Bone marrow (tissue), 2 donors: ENCODE measurements at regions not wholly inside any gene's neighbourhood (a gene's known extent, or its start where the extent isn't known, plus 50 kb on each side); places are given as distances from the start of the nearest gene placed in this dataset.

Experiments
- DNase-seq, 2 donors: peaks; one replicate each; lab custom pipeline; 2025; lab: John Stamatoyannopoulos, UW

DNA sequence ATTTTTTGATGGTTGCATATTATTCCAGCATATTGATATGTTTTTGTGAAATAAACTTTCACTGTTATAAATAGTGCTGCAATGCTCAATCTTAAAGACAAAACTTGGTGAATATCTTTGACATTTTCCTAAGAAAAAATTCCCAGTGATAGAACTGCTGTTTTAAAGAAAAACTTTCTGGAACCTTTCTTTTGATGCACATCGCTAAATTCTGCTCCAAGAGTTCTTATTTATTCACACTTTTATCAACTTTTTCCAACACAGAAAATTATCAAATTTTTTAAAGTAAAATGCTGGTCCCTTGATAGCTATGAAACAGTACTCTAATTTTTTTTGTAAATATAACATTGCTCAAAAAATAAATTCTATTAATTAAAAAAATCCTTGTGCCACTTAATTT lies 196.6 kb downstream of the HS3ST3A1 start:
- DNase-seq, result no peak

DNA sequence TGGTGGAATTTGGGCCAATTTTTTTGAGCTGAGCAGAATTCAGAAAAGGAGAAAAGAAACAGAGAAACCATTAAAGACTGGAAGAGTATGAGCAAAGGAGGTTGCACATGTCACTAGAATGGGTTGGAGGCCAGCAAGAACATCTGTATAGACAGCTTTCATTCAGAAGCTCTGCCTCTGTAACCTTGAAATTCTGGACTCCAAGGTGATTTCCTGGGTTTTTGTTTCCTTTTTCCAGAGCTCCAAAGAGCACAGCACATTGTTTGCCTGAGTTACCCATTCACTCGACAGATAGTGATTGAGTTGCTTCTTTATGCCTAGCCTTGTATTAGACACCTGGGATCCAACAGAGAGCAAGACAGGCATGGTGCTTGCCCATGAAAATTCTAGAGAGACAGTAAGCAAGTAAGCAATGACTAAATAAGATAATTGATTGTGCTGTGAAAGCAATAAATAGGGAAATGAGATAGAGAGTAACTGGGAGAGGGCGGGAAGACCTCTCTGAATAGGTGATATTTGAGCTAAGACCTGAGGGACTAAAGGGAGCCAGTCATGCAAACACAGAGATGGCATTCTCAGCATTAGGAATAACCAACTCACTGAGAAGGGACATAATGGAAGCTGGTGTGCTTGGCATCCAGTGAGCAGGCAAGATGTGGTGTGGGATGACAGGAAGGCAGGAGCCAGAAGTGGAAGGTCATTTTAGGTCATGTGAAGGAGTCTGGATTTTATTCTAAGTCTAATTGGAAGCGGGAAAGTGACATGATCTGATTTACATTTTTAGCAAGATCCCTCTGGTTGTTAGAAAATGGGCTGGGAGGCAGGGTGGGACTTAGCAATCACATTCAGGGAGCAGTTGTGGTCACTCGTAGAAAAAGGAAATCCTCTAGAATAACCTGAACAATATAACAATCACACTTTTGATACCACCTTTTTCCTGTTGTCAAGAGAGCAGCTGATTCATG lies 197.5 kb downstream of the HS3ST3A1 start:
- no peak for DNase-seq

DNA sequence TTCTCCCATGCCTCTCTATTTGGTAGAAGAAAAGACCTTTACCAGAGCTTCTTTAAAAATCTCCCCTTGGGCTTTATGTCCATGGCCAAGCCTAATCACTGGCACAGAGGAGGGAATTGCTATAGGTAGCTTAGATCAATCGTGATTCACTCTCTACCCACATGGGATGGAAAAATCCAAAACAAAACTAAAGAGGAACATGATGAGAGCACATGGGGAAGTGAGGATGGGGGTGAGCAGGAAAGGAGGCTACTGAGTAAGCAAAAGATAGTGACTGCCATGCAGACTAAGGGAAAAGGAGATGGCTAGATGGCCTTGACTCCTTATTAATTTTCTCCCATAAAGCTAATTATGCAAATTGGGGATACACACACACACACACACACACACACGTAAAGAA lies 201.2 kb downstream of the HS3ST3A1 start:
- DNase-seq, result no peak

DNA sequence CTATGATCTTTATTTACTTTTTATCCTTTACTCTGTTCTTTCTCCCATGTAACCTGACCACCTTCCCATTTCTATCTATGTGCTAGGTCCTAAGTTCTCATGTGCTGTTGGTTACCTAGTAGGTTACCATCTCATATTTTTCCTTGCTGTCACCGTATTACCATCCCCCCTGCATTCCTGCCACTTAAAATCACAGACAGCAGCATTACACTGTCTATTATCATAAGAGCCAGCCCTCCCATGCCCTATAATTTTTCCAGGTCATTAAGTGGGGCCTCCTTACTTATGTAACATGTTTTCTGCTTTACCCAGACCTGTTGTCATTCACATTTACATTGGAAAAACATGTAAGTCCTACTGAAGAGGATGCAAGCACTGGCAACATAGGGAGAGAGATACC lies 202.9 kb downstream of the HS3ST3A1 start:
- no peak for DNase-seq

DNA sequence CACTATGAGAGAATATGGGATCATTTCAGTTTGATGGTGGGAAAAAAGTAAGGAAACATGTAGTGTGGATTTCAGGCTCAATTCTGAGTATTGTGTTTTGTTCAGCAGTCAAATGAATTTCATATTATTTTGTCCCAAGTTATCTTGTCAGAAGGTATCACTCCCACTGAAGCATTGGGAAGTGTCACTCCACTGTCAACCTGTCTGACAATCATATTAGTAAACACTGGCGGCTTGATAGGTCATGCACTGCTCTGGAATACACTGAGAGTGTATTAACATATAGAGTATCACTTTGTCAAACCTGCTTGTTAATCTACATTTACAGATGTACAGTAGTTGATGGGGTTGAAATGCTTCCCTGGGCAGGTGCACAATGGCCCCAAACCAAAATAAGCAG lies 203.6 kb downstream of the HS3ST3A1 start:
- DNase-seq, result no peak

DNA sequence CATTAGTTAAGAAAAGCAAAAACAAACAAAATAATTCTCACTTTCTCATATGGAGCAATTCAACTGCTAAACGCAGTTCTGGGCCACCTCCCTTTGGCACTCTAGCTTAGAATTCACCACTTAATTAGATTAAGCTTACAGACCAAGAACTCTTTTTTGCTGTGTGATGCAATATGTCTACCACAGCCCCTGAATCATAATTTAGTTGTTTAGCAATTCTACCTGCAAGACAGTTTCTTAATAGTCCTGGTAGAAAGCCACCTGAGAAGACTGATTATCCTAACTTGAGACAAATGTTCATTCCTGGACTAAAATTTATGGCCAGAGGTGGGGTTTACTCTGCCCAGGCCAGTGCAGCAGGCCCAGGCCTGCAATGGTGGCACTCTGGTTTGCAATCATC lies 205.9 kb downstream of the HS3ST3A1 start:
- DNase-seq, result no peak

DNA sequence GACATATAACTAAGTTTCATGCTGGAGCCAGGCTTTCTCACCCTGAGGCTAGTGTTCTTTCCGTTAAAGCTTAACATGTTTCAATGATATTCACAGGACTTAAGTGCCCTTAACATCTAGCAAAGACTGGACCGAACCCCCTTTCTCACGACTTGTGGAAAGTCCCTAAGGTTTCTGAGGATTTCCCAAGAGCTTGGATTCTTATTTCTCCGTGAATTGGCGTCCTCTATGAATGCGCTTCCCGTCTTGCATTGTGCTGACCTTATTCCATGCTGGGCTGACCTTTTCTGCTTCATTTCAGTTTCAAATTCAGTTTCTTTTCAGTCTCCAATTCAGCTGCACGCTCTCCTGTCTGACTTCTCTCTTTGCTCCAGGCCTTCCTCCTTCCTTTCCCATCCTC lies 206.4 kb downstream of the HS3ST3A1 start:
- DNase-seq, result no peak

DNA sequence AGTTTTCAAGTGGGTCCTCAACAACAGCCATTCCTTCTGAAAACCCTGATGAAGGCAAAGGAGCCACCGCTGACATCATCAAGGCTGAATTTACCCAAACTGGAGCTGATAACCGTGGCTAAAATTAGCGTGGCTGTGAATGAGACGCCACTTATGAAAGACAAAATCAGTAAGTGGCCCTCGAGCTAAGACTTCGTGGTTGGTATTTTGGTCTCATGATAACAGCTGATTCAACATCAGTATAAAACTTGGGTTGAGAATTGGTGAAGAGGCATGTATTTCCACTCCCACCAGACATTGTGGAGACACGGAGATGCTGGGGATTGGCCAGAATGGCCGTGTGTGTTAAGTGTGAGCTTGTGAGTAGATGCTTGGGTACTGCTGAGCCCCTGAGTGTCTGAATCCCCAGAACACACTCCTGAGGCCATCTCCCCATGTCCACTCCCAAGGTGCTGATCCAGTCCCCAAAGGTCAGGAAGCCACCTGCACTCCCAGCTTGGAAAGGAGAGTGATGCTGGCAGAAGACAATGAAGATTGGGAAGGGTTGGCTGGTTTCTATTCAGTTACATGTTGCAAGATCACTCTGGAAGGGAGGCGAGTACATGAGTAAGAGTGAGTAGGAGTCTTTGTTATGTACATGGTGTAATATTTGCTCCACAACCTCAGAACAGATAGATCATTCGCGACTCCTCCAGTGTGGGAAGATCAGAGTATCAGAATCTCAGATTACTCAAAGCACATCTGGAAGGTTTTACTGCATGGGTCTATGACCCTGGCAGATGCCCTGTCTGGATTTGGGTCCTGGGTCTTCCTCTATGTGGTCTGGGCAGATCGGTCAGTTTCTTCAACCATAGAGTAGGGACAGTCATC lies 207.7 kb downstream of the HS3ST3A1 start:
- DNase-seq, result no peak

DNA sequence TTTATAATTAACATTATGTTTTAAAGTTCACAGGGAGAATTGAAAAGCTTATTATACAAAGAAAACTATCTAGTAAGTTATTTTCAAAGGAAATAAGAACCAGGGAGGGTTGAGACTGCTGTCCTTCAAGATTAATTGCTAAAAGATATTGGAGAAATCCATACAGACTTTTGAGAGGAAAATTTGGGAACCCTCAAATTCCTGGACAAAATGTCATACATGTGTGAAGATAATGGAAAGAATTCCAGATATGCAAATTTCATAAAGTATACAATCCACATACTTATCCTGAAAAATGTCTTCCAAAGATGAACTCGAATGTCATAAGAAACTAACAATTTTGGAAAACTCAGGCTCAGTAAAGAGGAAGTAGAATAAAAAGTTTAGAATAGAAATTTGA lies 213.8 kb downstream of the HS3ST3A1 start:
- no peak for DNase-seq

DNA sequence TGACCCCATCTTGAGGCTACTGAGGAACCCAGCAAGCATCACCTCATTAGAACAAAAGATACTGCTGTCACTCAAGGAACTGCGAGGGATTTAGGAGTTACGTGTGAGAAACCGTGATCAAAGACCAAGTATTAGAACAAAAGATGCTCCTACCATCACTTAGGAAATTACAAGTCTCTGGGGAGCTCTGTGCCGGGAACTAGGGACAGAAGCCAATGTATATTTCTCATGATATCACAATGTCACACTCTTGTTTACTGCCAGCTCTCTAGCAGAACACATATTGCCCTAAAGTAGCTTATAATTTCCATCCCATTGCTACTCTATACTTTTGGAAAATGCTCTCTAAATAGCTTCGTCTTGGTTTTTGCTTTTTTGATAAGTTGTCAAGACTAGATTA lies 214.5 kb downstream of the HS3ST3A1 start:
- no peak for DNase-seq

DNA sequence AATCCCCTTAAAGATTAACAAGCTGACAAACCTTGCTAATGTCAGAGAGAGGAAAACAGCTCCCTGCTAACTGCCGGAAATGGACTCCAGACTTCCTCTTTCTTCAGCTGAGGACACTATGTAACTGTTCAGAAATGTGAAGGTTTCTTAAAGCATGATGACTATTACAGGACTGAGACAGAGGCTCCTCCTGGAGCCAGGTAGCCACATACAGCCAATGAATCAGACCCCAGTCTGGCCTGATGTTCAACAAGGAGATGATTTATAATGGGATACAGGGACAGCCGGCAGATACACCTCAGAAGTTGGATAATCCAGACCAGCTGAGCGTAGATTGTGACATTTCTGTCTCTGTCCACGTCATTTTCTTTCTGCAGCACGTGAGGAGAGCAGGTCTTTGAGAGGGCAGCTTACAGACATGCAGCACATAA lies 216.2 kb downstream of the HS3ST3A1 start:
- peak in 1 of 2 donors; percentile 72 for DNase-seq

DNA sequence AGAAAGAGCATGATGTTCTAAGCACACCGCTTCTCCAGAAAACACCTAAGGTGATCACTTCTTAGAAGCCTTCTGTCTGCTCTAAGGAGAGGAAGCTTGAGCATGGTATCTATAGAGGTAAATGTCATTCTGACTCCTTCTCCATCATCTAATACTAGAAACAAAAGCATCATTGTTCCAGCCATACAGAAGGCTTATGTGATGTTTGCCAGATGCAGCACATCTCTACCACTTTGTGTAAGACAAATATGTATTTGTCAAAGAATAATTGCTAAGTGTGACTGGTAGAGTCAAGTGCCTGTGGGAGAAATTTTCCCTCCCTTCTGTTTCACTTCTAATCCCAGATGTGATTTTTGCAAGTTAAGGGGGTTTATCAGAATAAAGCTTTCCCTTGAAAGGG lies 217.1 kb downstream of the HS3ST3A1 start:
- no peak for DNase-seq

DNA sequence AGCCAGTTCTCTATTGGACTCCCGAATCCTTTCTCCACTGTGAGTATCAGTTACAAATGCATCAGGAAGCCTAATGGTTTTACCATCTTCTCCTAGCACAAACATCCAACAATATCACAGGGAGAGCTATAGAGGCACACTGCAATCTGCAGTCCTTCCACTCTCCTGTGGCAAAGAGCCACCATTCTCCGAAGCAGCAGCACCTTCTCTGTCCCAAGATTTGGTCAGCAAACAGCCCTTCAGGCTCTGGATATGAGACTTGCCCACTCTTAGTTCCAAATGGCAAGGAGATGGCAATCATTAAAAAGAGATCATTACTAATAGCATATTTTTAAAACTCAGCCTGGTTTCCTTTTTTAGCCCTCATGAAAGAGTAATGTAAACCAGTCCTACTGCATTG lies 223.4 kb downstream of the HS3ST3A1 start:
- no peak for DNase-seq

DNA sequence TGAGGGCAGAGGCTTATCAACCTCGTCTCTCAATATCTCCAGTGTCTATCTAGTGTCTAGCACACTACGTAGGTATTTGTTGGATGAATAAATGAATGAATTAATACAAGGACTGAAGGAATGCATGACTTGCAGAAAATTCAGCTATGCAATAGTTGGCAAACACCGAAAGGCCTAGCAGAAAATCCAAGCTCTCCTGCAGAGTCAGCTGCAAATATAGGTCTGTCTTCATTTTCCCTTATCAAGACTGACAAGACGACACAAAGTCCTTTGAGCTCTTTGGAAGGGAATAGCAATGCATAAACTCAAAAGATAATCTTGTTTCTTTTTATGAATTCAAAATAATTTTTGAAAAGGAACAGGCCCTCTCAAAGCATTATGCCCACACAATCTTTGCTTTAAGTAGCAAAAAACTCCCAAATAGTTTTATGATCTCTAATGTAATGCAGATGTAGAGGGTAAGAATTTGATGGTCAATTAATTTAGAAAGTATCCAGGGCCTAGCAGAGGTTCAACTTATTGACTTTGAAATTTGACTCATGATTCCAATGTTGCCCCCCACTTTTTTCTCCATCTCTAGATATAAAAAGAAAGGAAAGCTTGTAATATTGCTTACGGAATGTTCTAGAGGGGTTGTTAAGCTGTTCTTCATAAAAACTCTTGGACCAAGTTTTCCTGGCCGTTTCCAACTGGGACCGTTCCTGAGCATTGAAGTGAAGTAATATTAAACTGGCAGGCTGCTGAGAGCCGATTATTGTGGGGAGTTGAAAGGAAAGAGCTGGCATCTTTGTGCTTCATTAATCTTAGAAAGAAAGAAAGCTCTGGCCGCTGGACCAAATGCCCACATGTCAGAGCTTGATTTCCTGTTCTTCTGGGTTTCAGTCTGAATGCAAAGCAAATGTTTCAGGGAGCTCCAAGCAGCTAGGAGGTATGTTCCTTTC lies 227.3 kb downstream of the HS3ST3A1 start:
- DNase-seq, result no peak

DNA sequence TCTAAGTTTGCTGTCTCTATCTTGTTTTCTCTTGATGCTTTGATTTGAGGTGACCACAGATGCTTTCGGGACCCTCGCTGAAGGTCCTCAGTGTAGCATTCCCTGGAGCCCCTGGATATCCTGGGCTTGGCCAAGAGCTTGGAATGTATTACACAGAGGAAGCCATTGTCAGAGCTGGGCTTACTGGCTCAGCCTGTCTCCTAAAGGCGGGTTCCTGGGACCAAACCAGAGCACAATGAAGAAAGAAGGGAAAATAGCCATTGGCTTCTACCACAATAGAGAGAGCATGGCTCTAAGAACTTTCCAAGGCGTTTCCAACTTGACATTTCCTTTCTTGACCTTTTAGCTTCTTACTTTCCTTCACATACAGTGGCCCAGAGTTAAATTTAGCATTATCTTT lies 229.3 kb downstream of the HS3ST3A1 start:
- no peak for DNase-seq

DNA sequence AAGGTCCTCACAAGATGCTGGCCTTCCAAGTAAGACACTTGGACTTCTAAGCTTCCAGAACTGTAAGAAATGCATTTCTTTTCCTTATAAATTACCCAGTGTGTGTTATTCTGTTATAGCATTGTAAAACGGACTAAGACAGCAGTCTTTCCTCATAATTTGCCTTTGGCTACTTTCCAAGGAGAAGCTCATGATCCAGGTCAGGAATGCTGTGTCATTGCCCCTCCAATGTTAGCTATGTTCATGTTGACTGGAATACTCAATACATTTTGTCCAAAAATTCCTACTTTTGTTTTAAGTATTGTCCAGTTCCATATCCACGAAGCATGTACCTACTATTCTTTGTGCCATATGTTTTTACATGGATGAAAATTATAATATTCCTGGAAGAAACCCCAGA lies 234.6 kb downstream of the HS3ST3A1 start:
- DNase-seq, result no peak

DNA sequence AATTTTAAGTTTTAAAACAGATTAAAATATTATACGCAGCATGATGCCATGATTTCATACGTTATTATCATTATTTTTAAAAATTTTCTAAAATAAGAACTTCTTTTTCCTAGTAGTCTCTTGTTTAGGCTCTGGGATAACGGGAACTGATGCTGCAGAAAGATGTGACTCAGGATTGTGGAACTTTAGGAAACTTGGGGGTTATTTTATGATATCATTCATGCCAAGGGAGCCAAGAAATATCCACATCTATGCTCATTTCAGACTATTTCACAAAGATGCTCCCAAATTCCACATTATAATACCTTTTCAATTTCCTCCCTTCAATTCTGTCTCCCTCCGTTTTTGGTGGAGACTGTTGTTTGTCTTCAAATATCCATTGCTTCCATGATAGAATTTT lies 236.4 kb downstream of the HS3ST3A1 start:
- DNase-seq, result no peak

DNA sequence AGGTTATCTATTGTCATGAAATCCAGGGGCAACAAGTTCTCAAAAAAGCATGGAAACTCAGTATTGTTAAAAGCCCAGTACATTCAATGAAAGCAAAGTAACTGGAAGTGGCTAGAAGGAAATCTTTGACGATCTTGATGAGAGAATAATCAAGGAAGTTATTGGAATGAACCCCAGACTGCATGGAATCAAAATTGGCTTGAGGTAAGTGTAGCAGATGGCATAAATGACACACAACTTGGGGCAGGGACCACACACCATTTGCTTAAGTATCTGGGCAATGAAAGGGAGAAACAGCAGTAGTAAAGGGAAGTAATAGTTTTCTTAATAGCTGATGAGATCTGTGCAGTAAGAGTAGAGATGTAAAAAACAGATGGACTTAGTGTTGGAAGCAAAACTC lies 238.0 kb downstream of the HS3ST3A1 start:
- no peak for DNase-seq

DNA sequence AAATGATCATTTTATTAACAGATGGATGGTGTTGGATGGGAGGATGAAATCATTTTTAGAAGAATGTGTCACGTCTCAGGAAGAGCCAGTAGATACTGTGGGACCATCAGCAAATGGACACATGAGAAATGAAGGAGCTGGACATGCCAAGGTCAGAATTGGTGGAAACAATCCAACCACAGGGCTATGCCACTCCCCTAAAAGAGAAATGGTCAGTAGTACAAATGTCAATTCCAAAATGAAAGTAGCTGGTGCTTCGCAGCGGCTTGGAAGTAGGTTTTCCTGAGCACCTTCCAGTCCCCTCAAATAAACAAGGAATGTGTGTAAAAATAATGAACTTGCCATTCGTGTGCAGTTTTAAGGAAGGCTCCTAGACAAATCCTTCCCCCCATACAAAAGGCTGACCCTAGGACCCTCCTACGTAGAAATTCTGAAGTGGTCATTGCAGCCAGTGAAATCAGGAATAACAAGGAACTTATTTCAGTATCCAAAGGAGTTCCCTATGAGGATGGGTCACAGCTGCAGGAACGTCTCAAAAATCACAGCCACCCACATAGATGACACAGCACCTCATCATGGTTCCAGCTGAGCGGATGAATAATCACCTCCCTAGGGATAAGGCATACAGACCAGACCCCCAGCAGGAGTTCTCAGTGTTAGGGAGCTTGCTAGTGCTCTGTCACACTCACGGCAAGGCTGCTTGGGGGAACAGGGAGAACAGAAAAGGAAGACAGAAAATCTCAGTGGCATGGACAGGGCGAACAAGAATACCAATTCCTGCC lies 239.2 kb downstream of the HS3ST3A1 start:
- DNase-seq, result no peak

DNA sequence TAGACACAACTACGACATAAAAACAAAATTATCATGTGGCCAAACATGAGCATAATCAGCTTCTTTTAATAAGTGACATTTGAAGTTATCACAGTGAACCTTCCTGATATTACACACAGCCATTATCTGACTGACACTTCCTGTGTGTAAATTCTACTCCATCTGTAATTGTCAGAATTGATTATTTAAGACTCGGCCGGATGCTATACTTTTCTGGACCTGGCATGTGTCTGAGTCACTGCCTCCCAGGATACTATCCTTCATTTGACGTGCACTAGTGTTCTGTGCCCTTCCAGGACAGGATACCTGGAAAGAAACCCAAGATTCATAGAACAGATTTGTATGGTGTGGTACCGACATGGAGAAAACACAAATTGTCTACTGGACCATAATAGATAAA lies 242.0 kb downstream of the HS3ST3A1 start:
- DNase-seq, result no peak

DNA sequence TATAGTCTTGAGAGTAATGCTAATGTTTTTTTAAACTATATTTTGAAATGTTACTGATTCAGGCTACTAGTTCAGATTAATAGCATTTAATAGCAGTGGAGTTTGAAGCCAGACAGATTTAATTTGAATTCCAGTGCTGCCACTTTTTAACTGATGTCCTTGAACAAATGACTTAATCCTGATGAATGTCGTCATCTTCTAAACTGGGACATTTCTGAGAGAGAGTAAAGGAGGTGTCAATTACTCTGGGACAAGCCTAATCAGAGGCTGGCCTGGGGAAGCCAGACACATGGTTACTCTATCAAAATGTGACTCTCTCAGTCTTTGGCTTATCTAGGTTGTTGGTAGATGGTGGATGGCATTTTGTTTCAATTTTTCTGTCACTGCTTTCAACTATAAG lies 246.7 kb downstream of the HS3ST3A1 start:
- DNase-seq, result no peak
